Upper lobe of left lung (tissue), 6 donors: ENCODE measurements at regions not wholly inside any gene's neighbourhood (a gene's known extent, or its start where the extent isn't known, plus 50 kb on each side); places are given as distances from the start of the nearest gene placed in this dataset.

Source experiments
- ATAC-seq, 2 donors: fragments of 200-7000 bp; cut with Tn5 transposase; one replicate each; pipeline ENCODE4 v1.9.1; 2022; ENCODE audit warnings: mild to moderate bottlenecking in 2 of 2, moderate library complexity in 2 of 2; ENCODE audit not compliant: low FRiP score in 2 of 2
- DNase-seq, 2 donors: peaks; one replicate each; pipeline ENCODE4 v3.0.0-alpha.2; 2019 to 2020
- H3K27ac ChIP-seq, 4 donors: fragments of 200-600 bp; sonication (generic); one replicate each; pipeline ENCODE4 v1.5.1; 2016 to 2019
- H3K27me3 ChIP-seq, 4 donors: fragments of 200-600 bp; sonication (generic); one replicate each; pipeline ENCODE4 v1.5.1; 2017 to 2019
- H3K36me3 ChIP-seq, 4 donors: fragments of 200-600 bp; sonication (generic); one replicate each; pipeline ENCODE4 v1.5.1; 2016 to 2019
- H3K4me1 ChIP-seq, 4 donors: fragments of 200-600 bp; sonication (generic); one replicate each; pipeline ENCODE4 v1.5.1; 2018 to 2019
- H3K4me3 ChIP-seq, 4 donors: fragments of 200-600 bp; sonication (generic); one replicate each; pipeline ENCODE4 v1.5.1; 2017 to 2019; ENCODE audit warnings: mild to moderate bottlenecking in 2 of 4, moderate library complexity in 1 of 4
- H3K9me3 ChIP-seq, 4 donors: fragments of 200-600 bp; sonication (generic); one replicate each; pipeline ENCODE4 v1.5.1; 2018 to 2019
- CTCF ChIP-seq, 6 experiments: fragments of 450-650 bp in 4 of 6; fragments of 200-600 bp in 2 of 6; sonication (generic) in 2 of 6; IDR thresholded peaks; one replicate each; pipeline ENCODE4 v1.5.1; 2016 to 2019; ENCODE audit warnings: antibody characterized with exemption in 6 of 6
- EP300 ChIP-seq, 4 donors: sonication (generic); formaldehyde crosslinking; IDR thresholded peaks; one replicate each; pipeline ENCODE4 v1.5.1; 2017; ENCODE audit warnings: antibody characterized with exemption in 4 of 4, control low read depth in 2 of 4
- POLR2A ChIP-seq, 4 donors: fragments of 450-650 bp; IDR thresholded peaks; one replicate each; pipeline ENCODE4 v1.5.1; 2016 to 2017; ENCODE audit warnings: antibody characterized with exemption in 4 of 4, mild to moderate bottlenecking in 2 of 4
- POLR2AphosphoS5 ChIP-seq, 2 donors: sonication (generic); formaldehyde crosslinking; IDR thresholded peaks; one replicate each; pipeline ENCODE4 v1.5.1; 2017; ENCODE audit warnings: antibody characterized with exemption in 2 of 2
- WGBS, 2 donors: methylation state at CpG; one replicate each; pipeline ENCODE4 v1.1.5; 2017 to 2018; 5-methylcytosine and 5-hydroxymethylcytosine counted together
- donor health status: DM: no; HTN: no; CAD: no; lungs with moderate emphysema.
- donor health status: DM: no; HTN: yes; CAD: no; lungs with severe emphysema.

- Histone ChIP-seq H3K36me3 (no peaks in the 10 kb centered on the region), H3K4me3 (no peak overlapping the region), H3K4me1 (no peaks in the 10 kb centered on the region), H3K9me3 (no peaks in the 10 kb centered on the region), H3K27me3 (no peaks in the 10 kb centered on the region), H3K27ac (no peak overlapping the region)
- ATAC-seq (no peak), DNase-seq (no peak)
- TF ChIP-seq EP300 (IDR thresholded peaks at IDR 0.05): no peak
- no peak for TF ChIP-seq POLR2A (IDR thresholded peaks at IDR 0.05)
- no peak for TF ChIP-seq CTCF (IDR thresholded peaks at IDR 0.05)
- TF ChIP-seq POLR2AphosphoS5 (IDR thresholded peaks at IDR 0.05): no peak
- WGBS, 2 donors: 74 to 82% methylated on average over 3 of the region's 3 CpGs
Observed at GRCh38 chr4:180426938-180427337, 1816.3 kb upstream of the TENM3 start.

- TF ChIP-seq CTCF (IDR thresholded peaks at IDR 0.05): no peak
- no peak for TF ChIP-seq POLR2AphosphoS5 (IDR thresholded peaks at IDR 0.05)
- no peak for TF ChIP-seq EP300 (IDR thresholded peaks at IDR 0.05)
- TF ChIP-seq POLR2A (IDR thresholded peaks at IDR 0.05): no peak
- no peaks in the 10 kb centered on the region for H3K36me3 ChIP-seq
- no peak overlapping the region for H3K4me3 ChIP-seq
- H3K4me1 ChIP-seq: no peaks in the 10 kb centered on the region
- ATAC-seq (no peak), DNase-seq (no peak)
- WGBS, 2 donors: 71 to 77% methylated on average over 7 of the region's 7 CpGs
- no peaks in the 10 kb centered on the region for H3K27me3 ChIP-seq
- H3K27ac ChIP-seq: no peak overlapping the region
- H3K9me3 ChIP-seq: no peaks in the 10 kb centered on the region
Observed at GRCh38 chr4:180430283-180430682, 1812.9 kb upstream of the TENM3 start.

DNA sequence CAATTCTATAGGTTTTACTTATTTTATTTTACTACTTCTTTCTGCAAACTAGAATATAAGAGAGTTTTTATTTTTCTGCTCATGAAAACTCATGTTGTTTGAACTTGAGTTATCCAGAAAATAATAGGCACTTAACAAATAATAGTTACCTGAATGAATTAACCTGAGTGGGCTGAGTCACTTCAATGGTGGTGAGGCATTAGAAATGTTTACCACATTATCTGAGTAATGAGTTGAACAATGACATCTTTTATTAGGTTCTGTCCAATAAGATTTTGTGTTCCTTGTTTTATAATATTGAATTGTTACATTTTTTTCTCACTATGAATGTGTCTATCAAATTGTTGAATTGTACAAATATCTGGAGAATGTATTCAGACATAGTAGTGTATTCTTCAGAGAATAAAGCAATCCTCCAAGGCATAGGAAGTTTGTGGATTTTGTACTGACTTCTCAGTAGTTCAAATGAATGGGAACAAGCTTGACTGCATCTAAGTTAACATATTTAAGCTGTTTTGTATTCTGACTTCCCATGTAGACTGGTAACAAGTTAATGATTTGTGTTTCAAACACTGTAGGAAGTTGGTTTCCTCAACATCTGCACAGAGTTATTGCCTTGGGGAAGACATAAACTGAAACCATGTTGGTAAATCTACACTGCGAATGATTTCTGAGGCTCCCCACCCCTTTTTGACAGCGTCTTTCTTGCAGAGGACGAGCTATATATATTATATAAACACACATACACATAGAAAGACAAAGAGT lies 1808.9 kb upstream of the TENM3 start:
- Histone ChIP-seq H3K9me3 (no peaks in the 10 kb centered on the region), H3K36me3 (no peaks in the 10 kb centered on the region), H3K27ac (no peak overlapping the region), H3K4me1 (no peaks in the 10 kb centered on the region), H3K4me3 (no peak overlapping the region), H3K27me3 (no peaks in the 10 kb centered on the region)
- WGBS, 2 donors: 25 to 33% methylated on average over 3 of the region's 3 CpGs
- TF ChIP-seq POLR2A (IDR thresholded peaks at IDR 0.05) (no peak), CTCF (IDR thresholded peaks at IDR 0.05) (no peak), POLR2AphosphoS5 (IDR thresholded peaks at IDR 0.05) (no peak), EP300 (IDR thresholded peaks at IDR 0.05) (no peak)
- DNase-seq (no peak), ATAC-seq (no peak)

GRCh38 chr4:180436361-180436760 lies 1806.8 kb upstream of the TENM3 start:
- Histone ChIP-seq H3K4me1 (no peaks in the 10 kb centered on the region), H3K27ac (no peak overlapping the region), H3K9me3 (no peaks in the 10 kb centered on the region), H3K4me3 (no peak overlapping the region), H3K36me3 (no peaks in the 10 kb centered on the region), H3K27me3 (no peaks in the 10 kb centered on the region)
- no peak for ATAC-seq
- no peak for DNase-seq
- TF ChIP-seq POLR2A (IDR thresholded peaks at IDR 0.05) (no peak), EP300 (IDR thresholded peaks at IDR 0.05) (no peak), POLR2AphosphoS5 (IDR thresholded peaks at IDR 0.05) (no peak), CTCF (IDR thresholded peaks at IDR 0.05) (no peak)
- 82 to 83% methylated on average over 1 of the region's 1 CpG for WGBS, 2 donors

DNA sequence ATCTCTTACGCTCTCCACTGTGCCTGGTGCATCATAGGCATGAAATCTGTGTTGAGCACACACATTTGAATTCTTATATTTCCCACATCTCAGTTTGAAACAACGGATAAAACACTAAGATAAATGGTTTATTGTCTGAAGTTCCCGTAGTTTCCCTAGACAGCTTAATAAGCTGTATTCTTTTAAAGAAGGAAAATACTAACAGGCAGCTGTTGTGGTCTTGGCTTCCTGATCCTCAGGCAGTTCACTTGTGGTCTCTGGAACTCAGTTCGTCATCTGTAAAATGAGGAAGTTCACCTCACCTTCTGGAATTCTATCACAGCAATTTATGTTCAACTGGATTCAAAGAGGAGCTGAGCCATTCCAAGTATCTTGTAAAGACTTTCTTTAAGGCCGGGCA lies 1805.6 kb upstream of the TENM3 start:
- Histone ChIP-seq H3K27ac (no peak overlapping the region), H3K27me3 (no peaks in the 10 kb centered on the region), H3K4me1 (no peaks in the 10 kb centered on the region), H3K36me3 (no peaks in the 10 kb centered on the region), H3K9me3 (no peaks in the 10 kb centered on the region), H3K4me3 (no peak overlapping the region)
- 58 to 63% methylated on average over 5 of the region's 5 CpGs for WGBS, 2 donors
- ATAC-seq (no peak), DNase-seq (no peak)
- TF ChIP-seq CTCF (IDR thresholded peaks at IDR 0.05): no peak
- TF ChIP-seq POLR2A (IDR thresholded peaks at IDR 0.05): no peak
- no peak for TF ChIP-seq EP300 (IDR thresholded peaks at IDR 0.05)
- TF ChIP-seq POLR2AphosphoS5 (IDR thresholded peaks at IDR 0.05): no peak
